ENCODE measurements at regions not wholly inside any gene's neighbourhood (a gene's known extent, or its start where the extent isn't known, plus 50 kb on each side); places are given as distances from the start of the nearest gene placed in this dataset.

DNA sequence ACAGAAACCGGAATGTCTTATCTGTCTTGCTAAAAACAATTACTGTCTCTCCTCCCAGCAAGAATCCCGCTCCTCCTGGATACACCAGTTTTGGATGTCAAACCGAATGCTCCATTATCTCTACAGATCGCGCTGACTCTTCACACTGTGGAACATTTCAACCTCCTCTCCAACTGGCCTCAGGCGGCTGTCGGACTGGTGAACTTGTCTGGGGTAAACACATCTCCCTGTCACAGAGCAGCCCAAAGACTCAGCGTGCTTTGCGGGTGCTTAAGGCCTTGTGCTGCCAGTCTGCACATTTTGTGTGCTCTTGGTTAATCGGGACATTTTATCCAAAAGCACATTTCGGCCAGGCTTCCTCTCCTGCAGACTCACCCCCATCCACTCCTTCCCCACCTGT lies 173.1 kb downstream of the ICOS start:
- DNase-seq = no peak

DNA sequence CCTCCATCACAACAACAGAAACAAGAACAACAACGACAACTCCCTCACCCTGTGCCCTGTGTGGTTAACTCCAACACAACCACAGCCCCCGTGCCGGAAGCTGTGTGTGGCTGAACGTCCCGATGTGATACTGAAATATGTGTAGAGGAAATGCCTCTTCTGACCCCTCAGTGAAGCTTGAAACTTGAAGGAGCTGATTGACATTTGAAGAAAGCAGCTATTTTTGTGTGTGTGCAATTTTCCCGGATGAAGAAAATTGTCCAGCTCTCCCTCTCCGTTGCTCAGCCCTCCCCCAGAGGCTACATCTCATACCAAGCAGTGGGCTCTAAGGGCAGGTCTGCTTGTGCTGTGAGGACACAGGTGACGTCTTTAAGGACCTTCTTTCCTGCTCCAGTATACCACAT lies 173.8 kb downstream of the ICOS start:
- no peak for DNase-seq

- no peak for DNase-seq
Observed at GRCh38 chr2:204110751-204111516, 174.4 kb downstream of the ICOS start.

DNA sequence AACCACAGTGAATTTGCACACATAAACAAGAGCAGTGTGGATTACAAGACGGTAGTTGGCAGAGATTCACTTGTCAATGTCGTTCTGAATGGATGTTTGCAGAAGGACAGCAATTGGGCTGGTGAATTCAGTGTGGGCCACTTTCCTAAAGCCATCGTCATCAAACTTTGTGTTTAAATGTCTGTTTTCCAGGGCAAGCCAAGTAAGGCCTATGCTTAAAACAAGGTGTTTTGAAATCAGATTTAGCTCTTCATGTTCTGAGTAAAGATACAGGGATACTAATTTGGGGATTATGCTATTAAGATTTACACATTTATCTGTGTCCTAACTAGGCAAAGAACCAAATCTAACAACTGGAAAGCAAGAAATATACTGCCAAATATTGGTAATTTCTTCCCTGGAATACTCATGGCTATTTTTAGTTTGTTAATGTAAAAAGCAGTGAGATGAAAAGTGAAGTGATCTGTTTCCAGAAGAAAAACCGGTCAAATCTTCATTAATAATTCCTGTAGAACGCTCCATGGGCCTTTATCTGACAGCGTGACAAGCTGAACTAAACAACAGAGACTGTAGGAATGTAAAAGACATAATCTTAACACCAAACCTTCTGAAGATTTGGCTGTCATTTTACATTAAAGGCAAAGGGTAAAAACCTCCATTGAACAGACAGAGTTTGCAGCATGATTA lies 175.7 kb downstream of the ICOS start:
- DNase-seq = no peak

- DNase-seq = no peak
Observed at GRCh38 chr2:204114295-204115136, 178.0 kb downstream of the ICOS start.

- DNase-seq = no peak
Observed at GRCh38 chr2:204115137-204116056, 178.8 kb downstream of the ICOS start.

GRCh38 chr2:204116159-204116792 lies 179.7 kb downstream of the ICOS start:
- no peak for DNase-seq

DNA sequence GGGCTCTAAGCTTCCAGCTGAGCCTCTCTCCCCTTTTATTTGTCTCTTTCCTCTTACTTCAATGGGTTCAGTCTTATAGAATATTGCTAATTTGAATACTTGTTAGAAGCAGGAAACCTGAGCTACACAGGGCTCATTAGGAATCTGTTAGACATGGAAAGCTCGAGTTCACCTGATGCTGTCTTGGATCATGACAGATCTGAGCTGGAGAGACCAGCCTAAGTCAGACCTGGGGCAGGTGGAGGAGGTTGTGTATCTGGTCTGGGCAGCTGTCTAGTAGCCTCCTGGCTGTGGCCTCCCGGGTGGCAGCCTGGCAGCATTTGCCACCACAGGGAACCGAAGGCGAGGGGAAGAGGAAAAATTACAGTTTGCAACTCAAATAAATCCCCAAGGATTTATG lies 185.9 kb downstream of the ICOS start:
- no peak for DNase-seq

GRCh38 chr2:204124140-204124750 lies 187.7 kb downstream of the ICOS start:
- no peak for DNase-seq

GRCh38 chr2:204126705-204127104 lies 190.1 kb downstream of the ICOS start:
- DNase-seq = no peak

GRCh38 chr2:204127238-204127637 lies 190.7 kb downstream of the ICOS start:
- no peak for DNase-seq

- DNase-seq = no peak
Observed at GRCh38 chr2:204129591-204130294, 193.2 kb downstream of the ICOS start.

- DNase-seq = no peak
Observed at GRCh38 chr2:204131621-204132020, 195.1 kb downstream of the ICOS start.

DNA sequence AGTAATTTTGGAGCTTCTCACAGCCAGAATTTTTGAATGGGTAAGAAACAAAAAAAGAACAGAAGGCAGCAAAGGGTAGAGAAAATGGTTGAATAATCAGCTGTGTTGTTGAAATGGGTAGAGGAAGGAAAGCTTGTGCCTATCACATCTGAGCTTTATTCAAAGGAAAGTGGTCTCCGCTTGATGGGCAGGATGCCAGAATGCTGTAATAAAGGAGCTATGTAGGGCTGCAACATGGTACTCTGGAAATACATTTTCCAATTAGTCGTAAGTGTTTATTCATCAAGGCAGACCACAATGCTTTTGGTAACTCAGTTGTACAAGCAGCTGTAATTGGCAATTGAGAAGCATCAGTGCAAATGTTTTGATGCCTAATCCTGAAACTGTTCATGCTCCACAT lies 196.9 kb downstream of the ICOS start:
- no peak for DNase-seq

DNA sequence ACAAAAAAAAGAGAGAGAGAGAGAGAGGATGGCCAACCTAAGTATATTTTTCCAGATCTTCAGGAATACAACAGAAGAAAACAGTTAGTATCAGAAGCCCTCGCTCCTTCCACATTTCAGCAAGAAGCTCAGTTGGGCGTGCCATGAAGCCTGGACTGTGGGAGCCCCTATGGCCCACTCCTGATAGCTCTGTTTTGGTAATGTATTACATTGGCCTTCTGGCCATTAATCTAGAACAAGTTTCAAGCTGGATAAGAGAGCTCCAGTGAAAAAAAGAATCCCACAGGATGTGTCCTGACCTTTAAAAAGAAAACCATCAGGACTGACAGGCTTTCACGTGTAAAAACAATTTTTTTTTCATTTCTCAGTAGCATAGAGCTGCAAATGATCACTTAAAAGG lies 197.9 kb downstream of the ICOS start:
- DNase-seq = no peak

DNA sequence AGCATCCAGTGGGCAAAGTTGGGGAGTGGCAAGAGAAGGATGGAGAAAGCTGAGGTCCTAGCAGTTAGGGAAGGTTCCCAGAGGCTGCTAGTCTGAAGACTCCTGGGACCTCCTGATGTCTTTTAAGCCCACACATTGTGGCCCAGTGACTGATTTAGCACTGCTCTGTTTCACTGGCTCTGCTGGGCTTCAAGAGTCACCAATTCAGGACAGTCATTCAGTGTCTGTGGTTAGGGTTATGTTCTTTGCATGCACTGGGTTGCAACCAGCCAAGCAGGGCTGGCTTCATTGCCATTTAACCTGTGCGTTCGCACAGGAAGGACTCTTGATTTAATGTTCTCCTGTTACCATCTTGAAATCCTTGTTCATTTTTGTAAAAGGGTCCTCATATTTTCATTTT lies 199.2 kb downstream of the ICOS start:
- DNase-seq = no peak

DNA sequence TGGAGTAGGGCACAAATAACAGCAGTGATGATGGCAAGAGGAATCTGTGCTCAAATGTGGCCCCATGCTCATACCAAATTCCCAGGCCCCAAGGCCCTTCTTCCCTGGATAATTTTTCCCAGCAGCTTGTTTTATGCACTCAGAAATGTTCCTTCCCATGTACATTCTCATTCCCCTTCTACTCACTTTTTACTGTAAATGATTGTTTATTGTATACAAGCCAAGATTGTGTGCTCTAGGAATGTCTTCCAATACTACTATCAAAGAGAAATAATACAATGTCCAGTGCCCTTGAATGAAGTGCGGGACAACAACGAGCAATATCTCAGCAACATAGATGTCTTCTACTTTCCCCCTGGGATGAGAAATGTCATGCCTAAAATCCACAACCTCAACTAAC lies 201.6 kb downstream of the ICOS start:
- DNase-seq = no peak

GRCh38 chr2:204140246-204140645 lies 203.7 kb downstream of the ICOS start:
- DNase-seq = no peak

- DNase-seq = no peak
Observed at GRCh38 chr2:204143216-204144014, 206.9 kb downstream of the ICOS start.

- DNase-seq = no peak
Observed at GRCh38 chr2:204144492-204144891, 207.9 kb downstream of the ICOS start.

Measured in occipital lobe (tissue), 1 donor.